HG03045 (cell line): ENCODE measurements at regions not wholly inside any gene's neighbourhood (a gene's known extent, or its start where the extent isn't known, plus 50 kb on each side); places are given as distances from the start of the nearest gene placed in this dataset.

Experiments
- ATAC-seq: cut with Tn5 transposase; IDR thresholded peaks from one replicate; pipeline ENCODE4 v1.9.1; 2021; ENCODE audit warnings: mild to moderate bottlenecking, moderate library complexity; ENCODE audit not compliant: unreplicated experiment

GRCh38 chr14:89613260-89614008, 196.4 kb upstream of the FOXN3 start:
- ATAC-seq = no peak

DNA sequence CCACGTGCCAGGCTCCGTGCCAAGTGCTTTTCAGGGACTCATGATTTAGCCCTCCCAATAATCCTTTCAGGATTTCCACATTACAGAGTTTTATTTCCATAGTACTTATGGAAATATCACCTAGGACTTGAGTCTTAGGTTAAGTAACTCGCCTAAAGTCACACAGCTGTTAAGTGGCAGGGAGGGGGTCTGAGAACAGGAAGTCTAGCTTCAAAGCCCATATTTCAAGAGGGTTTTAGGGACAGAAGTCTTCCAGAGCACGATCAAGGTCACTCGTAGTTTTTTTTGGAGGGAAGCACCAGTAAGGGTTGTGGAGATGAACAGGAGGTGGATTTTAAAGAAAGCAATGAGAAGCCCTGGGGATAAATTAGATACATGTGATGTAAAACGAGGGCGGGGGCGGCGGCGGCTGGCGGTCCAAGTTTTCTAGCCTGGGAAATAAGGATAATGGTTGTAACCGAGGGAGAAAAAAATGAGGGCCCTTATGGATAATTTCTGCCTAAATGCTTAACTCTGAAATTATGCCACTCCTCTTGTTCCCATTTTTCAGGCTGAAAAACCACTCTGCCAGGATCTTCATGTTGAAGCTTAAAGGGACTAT, 192.6 kb upstream of the FOXN3 start:
- no peak for ATAC-seq

DNA sequence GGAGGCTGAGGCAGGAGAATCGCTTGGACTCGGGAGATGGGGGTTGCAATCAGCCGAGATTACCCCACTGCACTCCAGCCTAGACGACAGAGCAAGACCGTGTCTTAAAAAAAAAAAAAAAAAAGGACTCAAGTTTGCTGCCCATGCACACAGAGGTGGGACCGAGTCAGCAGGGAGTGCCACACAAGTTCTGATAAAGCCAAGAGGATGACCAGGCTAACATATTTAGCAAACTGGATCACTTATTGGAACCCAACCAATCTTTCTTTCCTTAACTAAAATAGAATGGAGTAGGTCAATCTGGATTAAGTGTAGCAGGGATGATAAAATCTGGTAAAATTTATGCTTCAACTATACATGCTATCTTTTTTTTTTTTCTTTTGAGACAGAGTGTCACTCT, 190.4 kb upstream of the FOXN3 start:
- no peak for ATAC-seq

DNA sequence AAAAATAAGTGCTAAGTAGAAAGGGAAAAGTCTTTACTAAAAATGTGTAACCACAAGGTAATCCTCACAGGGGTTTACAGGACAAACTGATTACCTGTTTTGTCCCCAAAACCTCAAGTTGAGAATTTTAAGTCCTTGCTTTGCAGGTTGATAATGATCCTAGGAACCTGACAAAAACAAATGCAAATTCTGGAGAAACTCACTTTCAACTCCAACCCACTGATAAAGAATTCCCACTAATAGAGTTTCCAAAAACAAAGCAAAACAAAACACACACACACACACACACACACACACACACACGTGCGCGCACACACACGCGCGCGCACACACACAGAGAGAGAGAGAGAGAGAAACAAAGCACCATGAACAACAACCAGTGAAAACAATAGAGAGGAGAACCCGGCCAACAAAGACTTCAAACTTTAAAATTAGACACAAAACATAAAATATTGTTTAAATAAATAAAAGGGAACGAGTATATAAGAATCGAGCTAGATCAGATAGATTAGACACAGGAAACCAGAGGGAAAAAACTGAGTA, 187.0 kb upstream of the FOXN3 start:
- no peak for ATAC-seq

DNA sequence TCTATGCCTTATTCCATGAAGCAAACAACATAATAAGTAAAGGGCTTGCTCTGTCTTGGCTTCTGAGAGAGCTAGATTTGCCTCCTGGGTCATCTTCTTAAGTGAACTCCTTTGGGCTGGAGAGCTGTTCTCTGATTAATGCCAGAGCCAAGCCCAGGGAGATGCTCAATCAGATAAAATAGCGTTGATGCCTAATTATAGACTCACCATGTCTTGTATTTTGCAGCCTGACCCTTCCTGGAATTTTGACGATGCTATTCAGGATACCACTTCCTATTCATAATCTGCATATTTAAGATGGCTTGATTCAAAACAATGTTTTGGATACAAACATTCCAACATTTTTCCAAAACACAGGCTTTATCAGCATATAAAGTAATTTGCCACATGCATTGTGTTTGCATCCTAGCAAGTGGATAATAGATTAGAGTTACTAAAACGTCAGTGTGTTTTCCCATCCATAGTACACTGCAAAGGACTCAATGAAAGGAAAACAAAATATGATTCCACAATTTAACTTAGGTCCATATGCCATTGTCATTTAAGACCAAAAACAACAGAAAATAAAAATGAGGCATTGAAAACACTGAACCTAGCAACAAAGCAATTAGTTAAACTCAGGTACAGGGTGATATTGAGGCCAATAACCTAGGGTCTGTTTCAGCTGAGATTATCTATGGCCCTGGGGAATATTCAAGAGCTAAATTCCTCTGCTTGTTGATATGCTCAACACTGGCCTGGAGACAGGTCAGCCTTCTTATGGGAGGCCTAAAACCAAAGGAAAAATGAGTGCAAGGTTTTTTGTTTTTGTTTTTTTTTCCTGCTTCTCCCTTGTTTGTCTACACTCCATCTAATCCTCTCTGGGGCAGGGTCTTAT, 184.2 kb upstream of the FOXN3 start:
- ATAC-seq = no peak

DNA sequence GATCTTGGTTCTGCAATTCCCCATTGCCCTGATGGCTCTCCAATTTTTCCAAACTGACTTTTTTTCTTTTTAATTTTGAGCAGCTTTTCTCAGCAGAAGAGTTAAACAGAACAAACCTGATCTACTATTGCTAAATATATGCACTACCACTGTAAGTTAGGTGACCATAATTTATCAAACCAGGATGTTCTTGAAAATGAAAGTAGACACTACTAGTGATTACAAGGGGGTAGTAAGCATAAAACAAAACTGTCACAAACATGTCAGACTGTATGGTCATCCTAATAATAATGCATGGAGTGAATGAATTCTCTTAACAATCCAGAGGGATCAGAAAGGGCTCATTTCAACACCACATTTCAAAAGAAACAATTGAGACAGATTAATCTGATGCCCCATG, 183.0 kb upstream of the FOXN3 start:
- no peak for ATAC-seq

- no peak for ATAC-seq
Observed at GRCh38 chr14:89598548-89599186, 181.6 kb upstream of the FOXN3 start.

DNA sequence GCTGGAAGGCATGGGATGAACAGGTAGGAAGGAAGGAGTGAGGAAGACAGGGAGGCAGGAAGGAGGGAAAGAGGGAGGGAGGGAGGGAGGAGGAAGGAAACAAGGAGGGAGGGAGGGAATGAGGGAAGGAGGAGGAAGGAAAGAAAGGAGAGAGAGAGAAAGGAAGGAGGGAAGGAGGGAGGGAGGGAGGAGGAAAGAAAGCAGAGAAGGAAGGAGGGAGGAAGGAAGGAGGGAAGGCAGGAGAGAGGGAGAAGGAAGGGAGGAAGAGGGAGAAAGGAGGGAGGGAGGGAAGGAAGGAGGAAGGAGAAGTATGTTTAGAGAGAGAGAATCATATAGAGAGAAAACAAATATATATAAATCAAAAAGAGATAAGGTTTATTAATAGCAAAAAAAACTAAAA, 175.9 kb upstream of the FOXN3 start:
- no peak for ATAC-seq

- ATAC-seq = no peak
Observed at GRCh38 chr14:89589400-89590118, 172.5 kb upstream of the FOXN3 start.

- ATAC-seq = no peak
Observed at GRCh38 chr14:89588840-89589296, 171.8 kb upstream of the FOXN3 start.

GRCh38 chr14:89588016-89588415, 171.0 kb upstream of the FOXN3 start:
- no peak for ATAC-seq

DNA sequence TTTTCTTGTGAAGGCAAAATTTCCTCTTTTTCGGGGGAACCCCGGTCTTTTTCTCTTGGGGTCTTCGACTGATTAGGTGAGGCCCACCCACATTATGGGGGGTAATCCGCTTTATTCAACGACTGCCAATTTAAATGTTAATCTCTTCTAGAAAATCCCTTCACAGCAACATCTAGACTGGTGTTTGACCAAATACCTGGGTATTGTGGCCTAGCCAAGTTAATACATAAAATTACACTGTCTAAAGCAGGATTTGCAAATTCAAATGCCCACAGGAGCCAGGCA, 170.0 kb upstream of the FOXN3 start:
- no peak for ATAC-seq

DNA sequence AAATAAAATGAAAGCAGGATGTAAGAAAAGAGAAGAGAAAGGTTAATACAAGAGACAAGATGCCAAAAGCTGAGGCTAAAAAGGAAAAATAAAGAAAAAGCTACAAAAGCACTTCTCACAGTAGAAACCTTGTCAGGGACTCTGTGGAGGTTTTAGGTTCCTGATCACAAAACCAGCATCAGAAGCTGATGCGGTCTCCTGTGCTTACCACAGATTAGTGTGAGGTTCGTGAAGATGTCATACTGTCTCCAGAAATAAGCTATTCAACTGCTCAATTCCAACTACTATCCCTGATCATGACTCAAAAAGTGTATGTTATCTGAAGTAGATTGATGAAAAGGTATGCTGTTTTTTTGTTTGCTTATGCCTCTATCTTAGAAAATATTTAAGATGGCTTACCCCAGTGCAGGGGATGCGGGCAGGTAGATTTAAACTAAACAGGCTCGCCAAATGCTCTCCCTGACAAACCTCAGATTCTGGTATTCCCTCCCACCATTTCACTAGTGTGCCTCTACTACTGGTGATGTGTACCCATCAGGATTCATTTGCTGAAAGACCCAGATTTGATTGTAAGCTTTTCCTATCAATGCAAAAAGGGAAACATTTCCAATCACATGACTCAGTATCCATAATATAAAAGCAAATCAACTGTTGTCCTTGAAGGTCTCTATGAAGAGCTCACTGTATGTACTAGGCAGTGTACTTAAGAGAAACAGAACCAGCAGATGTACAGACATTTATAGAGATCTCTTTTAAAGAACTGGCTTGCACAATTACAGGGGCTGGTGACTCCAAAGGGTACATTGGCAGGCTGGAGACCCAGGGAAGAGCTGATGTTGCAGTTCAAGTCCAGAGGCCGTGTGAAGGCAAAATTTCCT, 169.5 kb upstream of the FOXN3 start:
- ATAC-seq = no peak

GRCh38 chr14:89578156-89578555, 161.1 kb upstream of the FOXN3 start:
- ATAC-seq = no peak

DNA sequence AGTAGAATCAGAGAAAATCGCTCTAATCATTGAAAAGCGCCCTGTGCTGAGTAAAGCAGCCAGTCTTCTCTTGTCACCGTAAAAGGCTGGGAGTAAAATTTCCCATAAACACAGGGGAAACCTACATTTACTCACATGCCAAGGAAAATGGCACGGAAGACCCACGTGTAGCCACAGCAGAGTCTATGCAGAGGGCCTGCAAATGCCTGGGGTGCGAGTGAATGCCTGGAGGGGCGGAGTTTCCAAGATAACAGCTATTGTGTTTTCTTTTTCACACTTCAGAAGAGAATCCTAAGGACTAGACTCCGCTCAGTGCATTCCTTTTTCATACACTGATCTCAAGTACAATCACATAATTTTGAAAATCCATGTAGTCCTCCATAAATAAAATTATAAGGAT, 159.9 kb upstream of the FOXN3 start:
- ATAC-seq = no peak

DNA sequence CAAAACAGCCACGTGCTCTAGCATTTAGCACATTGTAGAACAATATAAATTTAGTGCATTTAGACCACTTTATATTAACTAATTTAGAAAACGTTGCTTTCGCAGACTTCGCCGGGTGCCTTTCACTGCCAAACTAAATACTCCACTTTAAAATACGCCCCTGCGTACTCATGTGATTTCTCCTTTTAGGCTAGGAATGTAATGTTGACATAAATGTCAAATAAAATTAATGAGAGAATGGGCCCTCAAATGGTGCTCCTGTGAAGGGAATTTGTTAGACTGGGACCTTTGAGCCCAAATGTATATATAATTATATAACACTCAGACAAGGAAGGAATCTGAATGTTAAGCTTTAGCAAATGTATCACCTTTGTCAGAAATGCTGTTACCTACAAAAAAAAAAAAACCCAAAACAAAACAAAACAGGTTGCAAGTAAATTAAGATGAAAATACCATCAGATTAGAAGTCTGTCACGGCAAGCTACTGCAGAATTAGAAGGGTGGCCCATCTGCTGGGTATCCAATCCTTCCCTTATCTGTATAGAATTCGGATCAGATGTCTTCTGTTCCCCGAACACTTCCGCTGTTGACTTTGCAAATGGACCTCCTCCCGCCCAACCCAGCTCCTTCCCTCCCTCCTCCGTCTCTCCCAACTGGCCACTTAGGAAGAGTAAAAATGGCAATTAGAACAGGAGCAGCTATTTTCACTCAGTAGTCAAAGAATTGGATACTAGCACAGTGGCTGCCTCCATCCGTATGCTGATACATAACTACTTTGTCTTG, 159.3 kb upstream of the FOXN3 start:
- no peak for ATAC-seq

- no peak for ATAC-seq
Observed at GRCh38 chr14:89575386-89576061, 158.5 kb upstream of the FOXN3 start.

DNA sequence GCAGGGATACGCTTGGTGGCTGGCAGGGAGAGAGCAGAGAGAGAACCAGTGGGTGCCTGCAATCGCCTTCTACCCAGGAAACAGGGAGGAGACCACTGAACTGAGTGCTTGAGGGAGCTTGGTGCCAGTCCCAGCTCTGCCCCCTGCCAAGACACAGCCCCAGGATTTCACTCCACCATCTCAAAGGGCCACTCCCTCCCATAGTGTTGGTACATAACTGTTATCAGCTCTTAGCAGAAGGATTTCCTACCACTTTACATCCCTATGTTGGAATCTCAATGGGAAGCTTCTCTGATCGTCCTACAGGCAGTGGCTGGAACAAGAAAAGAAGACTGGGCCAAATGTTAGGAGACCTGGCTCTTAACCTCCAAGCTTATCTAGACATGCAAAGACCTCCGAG, 157.4 kb upstream of the FOXN3 start:
- ATAC-seq = no peak

DNA sequence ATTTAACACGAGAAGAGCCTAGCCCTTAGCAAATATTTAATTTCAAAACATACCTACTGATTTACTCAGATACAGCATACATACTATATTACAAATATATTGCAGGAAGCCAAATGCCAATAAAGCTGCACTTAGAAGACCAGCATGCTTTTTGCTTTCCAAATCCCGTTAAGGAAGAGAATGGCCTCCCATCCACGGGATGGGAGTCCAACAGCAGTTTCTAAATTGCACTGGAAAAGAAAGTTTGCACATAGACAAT, 156.3 kb upstream of the FOXN3 start:
- no peak for ATAC-seq
